GM12878 (cell line): ENCODE measurements at regions not wholly inside any gene's neighbourhood (a gene's known extent, or its start where the extent isn't known, plus 50 kb on each side); places are given as distances from the start of the nearest gene placed in this dataset.

Experiments used
- ATAC-seq: fragments of 200-7000 bp; cut with Tn5 transposase; 3 replicates; pipeline ENCODE4 v1.9.1; 2020; ENCODE audit warnings: mild to moderate bottlenecking, moderate library complexity
- BruUV-seq: library from RNA; stranded (reverse); fragments of 400-500 nt; replicated peaks from 2 replicates; lab custom pipeline; 2021; lab: Mats Ljungman, UMichigan
- CTCF ChIA-PET: fragments of 300-600 bp; sonication (Branson Sonifier 250); formaldehyde crosslinking; extraction: SDS; loops from one replicate; lab custom pipeline; 2021; ENCODE audit warnings: inconsistent platforms; lab: Yijun Ruan, JAX
- POLR2A ChIA-PET: fragments of 350-600 bp; formaldehyde crosslinking; extraction: SDS; loops from one replicate; lab custom pipeline; 2021; ENCODE audit warnings: inconsistent platforms; lab: Charles Lee
- RAD21 ChIA-PET: fragments of 300-600 bp; sonication (Branson Sonifier 250); formaldehyde crosslinking; loops from one replicate; lab custom pipeline; 2023; ENCODE audit warnings: antibody characterized with exemption; ENCODE audit not compliant: unreplicated experiment; lab: Charles Lee
- SMC1A ChIA-PET: fragments of 300-600 bp; sonication (Branson Sonifier 250); formaldehyde crosslinking; loops from one replicate; lab custom pipeline; 2023; ENCODE audit not compliant: unreplicated experiment, uncharacterized antibody; lab: Charles Lee
- DNase-seq: peaks from one replicate; pipeline ENCODE4 v3.0.0-alpha.2; 2011; ENCODE audit warnings: low read depth, low spot score
- FAIRE-seq: peaks from 3 replicates; lab custom pipeline; 2011; peaks lifted over from hg19 to GRCh38; lab: Jason Lieb, UNC
- H2AFZ ChIP-seq: 2 replicates; pipeline ENCODE4 v1.6.0; 2011; ENCODE audit warnings: low read depth, low read length, control low read depth; ENCODE audit not compliant: control insufficient read depth
- H3K27ac ChIP-seq: 2 replicates; pipeline ENCODE4 v1.5.1; 2011; ENCODE audit warnings: control low read depth; ENCODE audit not compliant: control insufficient read depth, insufficient read depth
- H3K27me3 ChIP-seq, 2 experiments: replicated peaks in 1 of 2; 2 replicates each; pipeline versions ENCODE4 v1.6.0 to v1.6.1; 2011; ENCODE audit warnings: low read length in 1 of 2; ENCODE audit not compliant: control insufficient read depth in 2 of 2, insufficient read depth in 2 of 2
- H3K36me3 ChIP-seq, 2 experiments: 2 replicates each; pipeline ENCODE4 v1.5.1; 2011; ENCODE audit warnings: low read length in 1 of 2; ENCODE audit not compliant: control insufficient read depth in 2 of 2, insufficient read depth in 2 of 2
- H3K4me1 ChIP-seq: 2 replicates; pipeline ENCODE4 v1.6.1; 2011; ENCODE audit warnings: mild to moderate bottlenecking, low read length, moderate library complexity, mixed read lengths; ENCODE audit not compliant: control insufficient read depth, insufficient read depth
- H3K4me2 ChIP-seq: 2 replicates; pipeline ENCODE4 v1.6.0; 2011; ENCODE audit warnings: control low read depth; ENCODE audit not compliant: control insufficient read depth, insufficient read depth
- H3K4me3 ChIP-seq: fragments of 200-600 bp; sonication (generic); 2 replicates; pipeline ENCODE4 v1.5.1; 2016
- H3K79me2 ChIP-seq: 2 replicates; pipeline ENCODE4 v1.6.0; 2011; ENCODE audit warnings: low read length; ENCODE audit not compliant: control insufficient read depth, insufficient read depth
- H3K9ac ChIP-seq: 2 replicates; pipeline ENCODE4 v1.8.0; 2011; ENCODE audit warnings: low read length, control low read depth, mixed read lengths; ENCODE audit not compliant: control insufficient read depth, insufficient read depth
- H3K9me3 ChIP-seq: replicated peaks from 3 replicates; pipeline ENCODE4 v1.5.1; 2011; ENCODE audit warnings: mild to moderate bottlenecking, low read length; ENCODE audit not compliant: control insufficient read depth, insufficient read depth
- H4K20me1 ChIP-seq: 2 replicates; pipeline ENCODE4 v1.6.0; 2011; ENCODE audit not compliant: control insufficient read depth, insufficient read depth
- BACH1 ChIP-seq: fragments of 450-650 bp; IDR thresholded peaks from 2 replicates; pipeline ENCODE4 v1.6.1; 2017; ENCODE audit warnings: mild to moderate bottlenecking, borderline replicate concordance
- CTCF ChIP-seq, 3 experiments: IDR thresholded peaks in 2 of 3; conservative IDR thresholded peaks in 1 of 3; 2 replicates each; pipeline ENCODE4 v1.5.1; 2011; ENCODE audit warnings: low read depth in 3 of 3, low read length in 3 of 3, mild to moderate bottlenecking in 3 of 3, control low read depth in 2 of 3, moderate library complexity in 2 of 3, inconsistent platforms in 1 of 3, mixed read lengths in 1 of 3; ENCODE audit not compliant: control insufficient read depth in 2 of 3, insufficient read depth in 1 of 3; ENCODE audit errors: extremely low read depth in 1 of 3
- EED ChIP-seq: sonication (generic); IDR thresholded peaks from 2 replicates; pipeline ENCODE4 v1.6.1; 2016; ENCODE audit warnings: antibody characterized with exemption, low read depth
- KDM1A ChIP-seq: fragments of 200-600 bp; sonication (generic); IDR thresholded peaks from 2 replicates; pipeline ENCODE4 v1.6.1; 2016; ENCODE audit warnings: borderline replicate concordance
- NFIC ChIP-seq: IDR thresholded peaks from 2 replicates; pipeline ENCODE4 v1.6.1; 2012; ENCODE audit warnings: low read depth, mild to moderate bottlenecking, inconsistent platforms, low read length, moderate library complexity
- RUNX3 ChIP-seq: IDR thresholded peaks from 2 replicates; pipeline ENCODE4 v1.6.1; 2012; ENCODE audit warnings: low read length, inconsistent platforms
- ZNF384 ChIP-seq: IDR thresholded peaks from 2 replicates; pipeline ENCODE4 v1.6.1; 2012; ENCODE audit warnings: low read depth, mild to moderate bottlenecking, low read length, improper control_type of control experiment, borderline replicate concordance
- WGBS: methylation state at CpG from one replicate; pipeline ENCODE4 v1.1.6; 2016; ENCODE audit warnings: low lambda C conversion rate; ENCODE audit not compliant: insufficient replicate concordance, insufficient coverage; ENCODE audit errors: missing lambda C conversion rate; 5-methylcytosine and 5-hydroxymethylcytosine counted together
- in situ Hi-C: fragments of 300-500 bp; cut with MboI; formaldehyde crosslinking; loops from 9 replicates; pipeline ENCODE4 v1.14.3; 2018; ENCODE audit warnings: mixed read lengths
- intact Hi-C: fragments of 100-400 bp; cut with micrococcal nuclease; formaldehyde crosslinking; loops from one replicate; pipeline ENCODE4 v1.14.2; 2022; ENCODE audit not compliant: unreplicated experiment

GRCh38 chr12:94851396-94852028, 152.0 kb downstream of the NDUFA12 start:
- POLR2A ChIA-PET = no interaction called here
- Histone ChIP-seq H4K20me1 (no peaks in the 10 kb centered on the region), H3K9me3 (peaks cover 4% of the 10 kb centered on the region; the same call in 2 of the 3 replicates), H3K36me3 (peaks cover 0 to 7% of the 10 kb centered on the region in 2 experiments; a peak in 3 of 4 replicates), H3K79me2 (peaks cover 82% of the 10 kb centered on the region), H3K9ac (no peak overlapping the region), H3K4me2 (no peak overlapping the region), H2AFZ (no peak overlapping the region), H3K4me1 (peaks cover 15% of the 10 kb centered on the region), H3K4me3 (no peak overlapping the region), H3K27me3 (no peaks in the 10 kb centered on the region), H3K27ac (no peak overlapping the region)
- WGBS = 0% methylated on average over 2 of the region's 2 CpGs
- peak; percentile 54; the same call in 1 of the 2 replicates for TF ChIP-seq ZNF384
- no peak for TF ChIP-seq EED
- peak; percentile 39; the same call in 1 of the 2 replicates for TF ChIP-seq RUNX3
- TF ChIP-seq NFIC = no peak
- ATAC-seq (peak; percentile 68), DNase-seq (no peak), FAIRE-seq (no peak)
- BruUV-seq = no TSS peak
- in situ Hi-C loops (no loop called here), intact Hi-C loops (no loop called here)
- CTCF ChIA-PET = no interaction called here
- SMC1A ChIA-PET = no interaction called here
- RAD21 ChIA-PET = no interaction called here

GRCh38 chr12:94849411-94849976, 154.0 kb downstream of the NDUFA12 start:
- Histone ChIP-seq H2AFZ (no peak overlapping the region), H3K27me3 (no peaks in the 10 kb centered on the region), H3K36me3 (no peaks in the 10 kb centered on the region), H3K4me1 (peaks cover 7% of the 10 kb centered on the region), H3K27ac (no peak overlapping the region), H3K9ac (no peak overlapping the region)
- ATAC-seq (peak; percentile 48), DNase-seq (no peak)
- 97% methylated on average over 5 of the region's 5 CpGs for WGBS
- in situ Hi-C loops = no loop called here
- ChIA-PET CTCF (interaction anchor here (0.7 to 0.9 kb wide), 3 partner anchors 10 to 478 kb away, joined by 3 read pairs; no protein-coding TSS in a partner anchor), RAD21 (no interaction called here)
- BruUV-seq = no TSS peak
- 0 out of 6 replicates have a peak, but pooled peaks of 1 of the 3 experiments have one; percentile 5 for TF ChIP-seq CTCF (IDR thresholded peaks at IDR 0.05 in 2 of 3, conservative IDR thresholded peaks at IDR 0.05 in 1 of 3; ENCODE audit: control insufficient read depth in 2 of 3, extremely low read depth in 1 of 3, insufficient read depth in 1 of 3, low read depth in 3 of 3, low read length in 3 of 3)
- 0 out of 2 replicates have a peak, but pooled peaks have one; percentile 19 for TF ChIP-seq RUNX3
- no peak for TF ChIP-seq KDM1A
- no peak for TF ChIP-seq BACH1
- TF ChIP-seq, all 136 proteins: peak for 2
- H3K4me3 ChIP-seq = no peak overlapping the region
- POLR2A ChIA-PET = interaction anchor here (1.1 kb wide), 1 partner anchor 9 kb away, joined by 3 read pairs; no protein-coding TSS in a partner anchor
- intact Hi-C loops = no loop called here
- peaks cover 4% of the 10 kb centered on the region; the same call in 2 of the 3 replicates for H3K9me3 ChIP-seq
- SMC1A ChIA-PET = interaction anchor here (1.0 to 1.6 kb wide), 2 partner anchors 18 to 20 kb away, joined by 4 to 6 read pairs; no protein-coding TSS in a partner anchor
- peaks cover 90% of the 10 kb centered on the region for H3K79me2 ChIP-seq
- H4K20me1 ChIP-seq = no peaks in the 10 kb centered on the region
- FAIRE-seq = no peak
- H3K4me2 ChIP-seq = no peak overlapping the region; the same call in 1 of the 2 replicates
